Ovary (tissue), 3 donors: ENCODE measurements at regions not wholly inside any gene's neighbourhood (a gene's known extent, or its start where the extent isn't known, plus 50 kb on each side); places are given as distances from the start of the nearest gene placed in this dataset.

Experiments
- EP300 ChIP-seq: sonication (generic); formaldehyde crosslinking; IDR thresholded peaks from one replicate; pipeline ENCODE4 v1.6.1; 2017; ENCODE audit warnings: antibody characterized with exemption
- POLR2A ChIP-seq: fragments of 450-650 bp; IDR thresholded peaks from one replicate; pipeline ENCODE4 v1.6.1; 2017; ENCODE audit warnings: antibody characterized with exemption, mild to moderate bottlenecking, moderate library complexity
- TF ChIP-seq, protein P1 (sequence below), 3 donors: fragments of 450-650 bp in 2 of 3; fragments of 200-600 bp in 1 of 3; IDR thresholded peaks; one replicate each; pipeline versions ENCODE4 v1.5.1 to v1.8.0; 2016 to 2022; ENCODE audit warnings: antibody characterized with exemption in 3 of 3, mild to moderate bottlenecking in 1 of 3
- donor health status: DM: no; HTN: no; CAD: no.

DNA sequence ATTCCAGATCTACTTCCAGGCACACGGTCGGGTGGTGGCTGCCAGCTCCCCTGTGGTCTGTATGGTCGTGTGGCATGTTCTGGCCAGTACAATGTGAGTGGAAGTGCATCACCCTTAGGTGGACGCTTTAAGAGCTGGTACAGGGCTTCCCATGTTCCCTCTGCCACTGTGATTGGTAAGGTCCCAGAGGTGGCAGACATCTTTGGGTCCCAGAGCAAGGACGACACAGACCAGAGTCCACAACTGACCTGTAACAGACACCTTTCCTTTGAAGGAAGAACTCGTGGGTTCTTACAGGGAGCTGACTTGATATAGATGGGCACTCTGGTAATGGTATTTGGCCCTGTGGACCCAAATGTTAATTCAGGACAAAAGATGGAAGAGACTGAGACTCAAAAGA lies 90.0 kb upstream of the GDNF start:
- TF ChIP-seq POLR2A (no peak), EP300 (no peak)
- TF ChIP-seq, protein P1, sequence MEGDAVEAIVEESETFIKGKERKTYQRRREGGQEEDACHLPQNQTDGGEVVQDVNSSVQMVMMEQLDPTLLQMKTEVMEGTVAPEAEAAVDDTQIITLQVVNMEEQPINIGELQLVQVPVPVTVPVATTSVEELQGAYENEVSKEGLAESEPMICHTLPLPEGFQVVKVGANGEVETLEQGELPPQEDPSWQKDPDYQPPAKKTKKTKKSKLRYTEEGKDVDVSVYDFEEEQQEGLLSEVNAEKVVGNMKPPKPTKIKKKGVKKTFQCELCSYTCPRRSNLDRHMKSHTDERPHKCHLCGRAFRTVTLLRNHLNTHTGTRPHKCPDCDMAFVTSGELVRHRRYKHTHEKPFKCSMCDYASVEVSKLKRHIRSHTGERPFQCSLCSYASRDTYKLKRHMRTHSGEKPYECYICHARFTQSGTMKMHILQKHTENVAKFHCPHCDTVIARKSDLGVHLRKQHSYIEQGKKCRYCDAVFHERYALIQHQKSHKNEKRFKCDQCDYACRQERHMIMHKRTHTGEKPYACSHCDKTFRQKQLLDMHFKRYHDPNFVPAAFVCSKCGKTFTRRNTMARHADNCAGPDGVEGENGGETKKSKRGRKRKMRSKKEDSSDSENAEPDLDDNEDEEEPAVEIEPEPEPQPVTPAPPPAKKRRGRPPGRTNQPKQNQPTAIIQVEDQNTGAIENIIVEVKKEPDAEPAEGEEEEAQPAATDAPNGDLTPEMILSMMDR (IDR thresholded peaks at IDR 0.05): no peak
